ENCODE measurements at regions not wholly inside any gene's neighbourhood (a gene's known extent, or its start where the extent isn't known, plus 50 kb on each side); places are given as distances from the start of the nearest gene placed in this dataset.
"Not testable (repeated sequence)": the region's sequence is repeated elsewhere in the genome, so short reads cannot be mapped to it uniquely, and the experiment has no call there.

DNA sequence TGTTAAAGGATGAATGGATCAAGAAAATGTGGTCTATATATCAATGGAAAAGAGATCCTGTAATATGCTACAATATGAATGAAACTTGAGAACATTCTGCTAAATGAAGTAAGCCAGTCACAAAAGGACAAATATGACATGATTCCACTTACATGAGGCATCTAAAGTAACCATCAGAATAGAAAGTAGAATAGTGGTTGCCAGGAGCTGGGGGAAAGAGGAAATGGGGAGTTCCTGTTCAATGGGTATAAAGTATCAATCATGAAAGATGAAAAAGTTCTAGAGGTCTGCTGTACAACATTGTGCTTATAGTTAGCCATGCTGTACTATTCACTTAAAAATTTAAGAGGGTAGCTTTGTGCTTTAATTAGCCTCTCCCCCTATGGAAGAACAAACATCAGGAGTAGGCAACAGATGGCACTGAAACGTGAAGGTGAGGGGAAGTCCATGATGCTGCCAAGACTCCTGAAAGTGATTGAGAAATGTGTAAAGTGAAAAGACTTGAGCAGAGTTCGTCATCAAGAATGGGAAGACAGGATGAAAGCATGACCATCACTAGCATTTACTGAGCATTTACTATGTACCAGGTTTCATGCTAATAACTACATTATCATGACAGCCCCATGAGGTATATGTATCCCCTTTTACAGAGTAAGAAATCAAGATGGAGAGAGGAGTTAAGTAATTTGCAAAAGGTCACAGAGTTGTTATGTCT lies 167.2 kb downstream of the CYB561 start:
- no peak overlapping the region for H3K27ac ChIP-seq (ENCODE audit: low read depth, low read length)
- H3K27me3 ChIP-seq (ENCODE audit: insufficient read depth, low read length): no peaks in the 10 kb centered on the region
- H3K9me3 ChIP-seq (ENCODE audit: insufficient read depth, low read depth, low read length): no peaks in the 10 kb centered on the region; the same call in 1 of the 2 replicates
- WGBS: 77% methylated on average over 2 of the region's 2 CpGs
- peaks cover 11% of the 10 kb centered on the region; the same call in 1 of the 2 replicates for H3K4me1 ChIP-seq (ENCODE audit: insufficient read depth, low read length)
- H3K36me3 ChIP-seq (ENCODE audit: insufficient read depth, low read length): no peaks in the 10 kb centered on the region
- no peak overlapping the region for H3K9ac ChIP-seq (ENCODE audit: low read depth, low read length)
- no peak overlapping the region for H3K4me3 ChIP-seq (ENCODE audit: low read length)

GRCh38 chr17:63279498-63280230 lies 166.4 kb downstream of the CYB561 start:
- Histone ChIP-seq H3K4me1 (ENCODE audit: insufficient read depth, low read length) (peaks cover 11% of the 10 kb centered on the region; the same call in 1 of the 2 replicates), H3K4me3 (ENCODE audit: low read length) (no peak overlapping the region), H3K27ac (ENCODE audit: low read depth, low read length) (no peak overlapping the region), H3K27me3 (ENCODE audit: insufficient read depth, low read length) (no peaks in the 10 kb centered on the region), H3K9ac (ENCODE audit: low read depth, low read length) (no peak overlapping the region), H3K36me3 (ENCODE audit: insufficient read depth, low read length) (no peaks in the 10 kb centered on the region), H3K9me3 (ENCODE audit: insufficient read depth, low read depth, low read length) (no peaks in the 10 kb centered on the region; the same call in 1 of the 2 replicates)
- WGBS: 90% methylated on average over 2 of the region's 2 CpGs

GRCh38 chr17:63282455-63282854 lies 163.7 kb downstream of the CYB561 start:
- H3K4me1 ChIP-seq (ENCODE audit: insufficient read depth, low read length): no peaks in the 10 kb centered on the region
- no peaks in the 10 kb centered on the region for H3K36me3 ChIP-seq (ENCODE audit: insufficient read depth, low read length)

GRCh38 chr17:63285551-63285950 lies 160.6 kb downstream of the CYB561 start:
- H3K36me3 ChIP-seq (ENCODE audit: insufficient read depth, low read length): no peaks in the 10 kb centered on the region
- peaks cover 18% of the 10 kb centered on the region; the same call in 1 of the 2 replicates for H3K9me3 ChIP-seq (ENCODE audit: insufficient read depth, low read depth, low read length)
- WGBS: 96% methylated on average over 4 of the region's 4 CpGs

More at GRCh38 chr17:63282455-63282854, 163.7 kb downstream of the CYB561 start:
- no peaks in the 10 kb centered on the region for H3K27me3 ChIP-seq (ENCODE audit: insufficient read depth, low read length)
- no peak overlapping the region for H3K27ac ChIP-seq (ENCODE audit: low read depth, low read length)
- WGBS: 100% methylated on average over 3 of the region's 4 CpGs
- peaks cover 18% of the 10 kb centered on the region; the same call in 1 of the 2 replicates for H3K9me3 ChIP-seq (ENCODE audit: insufficient read depth, low read depth, low read length)
- no peak overlapping the region for H3K4me3 ChIP-seq (ENCODE audit: low read length)
- H3K9ac ChIP-seq (ENCODE audit: low read depth, low read length): no peak overlapping the region

GRCh38 chr17:63286254-63286653 lies 159.9 kb downstream of the CYB561 start:
- H3K4me3 ChIP-seq (ENCODE audit: low read length): no peak overlapping the region
- H3K36me3 ChIP-seq (ENCODE audit: insufficient read depth, low read length): no peaks in the 10 kb centered on the region
- H3K27ac ChIP-seq (ENCODE audit: low read depth, low read length): no peak overlapping the region
- H3K27me3 ChIP-seq (ENCODE audit: insufficient read depth, low read length): no peaks in the 10 kb centered on the region
- H3K9ac ChIP-seq (ENCODE audit: low read depth, low read length): no peak overlapping the region
- peaks cover 18% of the 10 kb centered on the region; the same call in 1 of the 2 replicates for H3K9me3 ChIP-seq (ENCODE audit: insufficient read depth, low read depth, low read length)
- H3K4me1 ChIP-seq (ENCODE audit: insufficient read depth, low read length): peaks cover 12% of the 10 kb centered on the region

More at GRCh38 chr17:63285551-63285950, 160.6 kb downstream of the CYB561 start:
- Histone ChIP-seq H3K9ac (ENCODE audit: low read depth, low read length) (no peak overlapping the region), H3K4me1 (ENCODE audit: insufficient read depth, low read length) (peaks cover 5% of the 10 kb centered on the region), H3K4me3 (ENCODE audit: low read length) (no peak overlapping the region), H3K27me3 (ENCODE audit: insufficient read depth, low read length) (no peaks in the 10 kb centered on the region), H3K27ac (ENCODE audit: low read depth, low read length) (no peak overlapping the region)

DNA sequence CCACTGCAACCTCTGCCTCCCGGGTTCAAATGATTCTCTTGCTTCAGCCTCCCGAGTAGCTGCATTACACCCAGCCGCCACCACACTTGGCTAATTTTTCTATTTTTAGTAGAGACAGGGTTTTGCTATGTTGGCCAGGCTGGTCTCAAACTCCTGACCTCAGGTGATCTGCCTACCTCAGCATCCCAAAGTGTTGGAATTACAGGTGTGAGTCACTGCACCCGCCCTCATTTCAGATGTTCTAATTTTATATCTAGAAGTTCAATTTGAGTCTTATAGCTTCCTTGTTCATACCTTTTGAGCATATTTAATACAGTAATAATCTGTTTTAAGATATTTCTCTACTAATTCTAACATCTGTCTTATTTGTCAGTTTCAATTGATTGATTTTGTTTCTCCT lies 159.1 kb downstream of the CYB561 start:
- 94% methylated on average over 4 of the region's 4 CpGs for WGBS

GRCh38 chr17:63289931-63290330 lies 156.2 kb downstream of the CYB561 start:
- H3K4me3 ChIP-seq (ENCODE audit: low read length): no peak overlapping the region
- H3K27me3 ChIP-seq (ENCODE audit: insufficient read depth, low read length): no peaks in the 10 kb centered on the region
- no peaks in the 10 kb centered on the region for H3K36me3 ChIP-seq (ENCODE audit: insufficient read depth, low read length)
- no peak overlapping the region for H3K9ac ChIP-seq (ENCODE audit: low read depth, low read length)
- WGBS: 94% methylated on average over 1 of the region's 1 CpG
- H3K9me3 ChIP-seq (ENCODE audit: insufficient read depth, low read depth, low read length): peaks cover 18% of the 10 kb centered on the region; the same call in 1 of the 2 replicates
- H3K4me1 ChIP-seq (ENCODE audit: insufficient read depth, low read length): peaks cover 18% of the 10 kb centered on the region
- H3K27ac ChIP-seq (ENCODE audit: low read depth, low read length): peak overlapping the region; percentile 27; the same call in 1 of the 2 replicates

More for the DNA sequence above, 159.1 kb downstream of the CYB561 start:
- H3K4me3 ChIP-seq (ENCODE audit: low read length); H3K27me3 ChIP-seq (ENCODE audit: insufficient read depth, low read length); H3K36me3 ChIP-seq (ENCODE audit: insufficient read depth, low read length); H3K9ac ChIP-seq (ENCODE audit: low read depth, low read length); H3K27ac ChIP-seq (ENCODE audit: low read depth, low read length): not testable (repeated sequence)
- Histone ChIP-seq H3K9me3 (ENCODE audit: insufficient read depth, low read depth, low read length) (peaks cover 18% of the 10 kb centered on the region; the same call in 1 of the 2 replicates), H3K4me1 (ENCODE audit: insufficient read depth, low read length) (peaks cover 18% of the 10 kb centered on the region)

GRCh38 chr17:63290351-63290750 lies 155.8 kb downstream of the CYB561 start:
- H3K27me3 ChIP-seq (ENCODE audit: insufficient read depth, low read length): no peaks in the 10 kb centered on the region
- peaks cover 18% of the 10 kb centered on the region for H3K4me1 ChIP-seq (ENCODE audit: insufficient read depth, low read length)
- H3K9ac ChIP-seq (ENCODE audit: low read depth, low read length): no peak overlapping the region
- WGBS: 97% methylated on average over 1 of the region's 1 CpG
- no peak overlapping the region for H3K4me3 ChIP-seq (ENCODE audit: low read length)
- peak overlapping the region; percentile 27; the same call in 1 of the 2 replicates for H3K27ac ChIP-seq (ENCODE audit: low read depth, low read length)
- peaks cover 16% of the 10 kb centered on the region; the same call in 1 of the 2 replicates for H3K9me3 ChIP-seq (ENCODE audit: insufficient read depth, low read depth, low read length)
- no peaks in the 10 kb centered on the region for H3K36me3 ChIP-seq (ENCODE audit: insufficient read depth, low read length)

- H3K36me3 ChIP-seq (ENCODE audit: insufficient read depth, low read length): no peaks in the 10 kb centered on the region
- H3K27me3 ChIP-seq (ENCODE audit: insufficient read depth, low read length): no peaks in the 10 kb centered on the region
- H3K9ac ChIP-seq (ENCODE audit: low read depth, low read length): no peak overlapping the region
- 75% methylated on average over 1 of the region's 2 CpGs for WGBS
- H3K9me3 ChIP-seq (ENCODE audit: insufficient read depth, low read depth, low read length): peaks cover 11% of the 10 kb centered on the region; the same call in 1 of the 2 replicates
- H3K27ac ChIP-seq (ENCODE audit: low read depth, low read length): no peak overlapping the region; the same call in 1 of the 2 replicates
- peak overlapping the region; percentile 2; the same call in 1 of the 2 replicates for H3K4me3 ChIP-seq (ENCODE audit: low read length)
- H3K4me1 ChIP-seq (ENCODE audit: insufficient read depth, low read length): peaks cover 18% of the 10 kb centered on the region
Measured at GRCh38 chr17:63290784-63291183, 155.3 kb downstream of the CYB561 start.

- no peak overlapping the region for H3K27ac ChIP-seq (ENCODE audit: low read depth, low read length)
- H3K9ac ChIP-seq (ENCODE audit: low read depth, low read length): no peak overlapping the region
- no peaks in the 10 kb centered on the region for H3K36me3 ChIP-seq (ENCODE audit: insufficient read depth, low read length)
- peaks cover 18% of the 10 kb centered on the region for H3K4me1 ChIP-seq (ENCODE audit: insufficient read depth, low read length)
- no peak overlapping the region for H3K4me3 ChIP-seq (ENCODE audit: low read length)
- H3K9me3 ChIP-seq (ENCODE audit: insufficient read depth, low read depth, low read length): peaks cover 12% of the 10 kb centered on the region
- no peaks in the 10 kb centered on the region for H3K27me3 ChIP-seq (ENCODE audit: insufficient read depth, low read length)
- WGBS: no CpG with 5 or more reads among the region's 1 CpG
Measured at GRCh38 chr17:63291258-63291657, 154.8 kb downstream of the CYB561 start.

- no peak overlapping the region for H3K27ac ChIP-seq (ENCODE audit: low read depth, low read length)
Measured at GRCh38 chr17:63292421-63292820, 153.7 kb downstream of the CYB561 start.

More at GRCh38 chr17:63292421-63292820, 153.7 kb downstream of the CYB561 start:
- peaks cover 16% of the 10 kb centered on the region for H3K9me3 ChIP-seq (ENCODE audit: insufficient read depth, low read depth, low read length)
- H3K4me3 ChIP-seq (ENCODE audit: low read length): no peak overlapping the region
- H3K36me3 ChIP-seq (ENCODE audit: insufficient read depth, low read length): no peaks in the 10 kb centered on the region
- H3K9ac ChIP-seq (ENCODE audit: low read depth, low read length): no peak overlapping the region
- no peaks in the 10 kb centered on the region for H3K27me3 ChIP-seq (ENCODE audit: insufficient read depth, low read length)
- H3K4me1 ChIP-seq (ENCODE audit: insufficient read depth, low read length): peaks cover 18% of the 10 kb centered on the region

Data from HUES64 (cell line).